GM19240 (cell line): ENCODE measurements at regions not wholly inside any gene's neighbourhood (a gene's known extent, or its start where the extent isn't known, plus 50 kb on each side); places are given as distances from the start of the nearest gene placed in this dataset.
"Not testable (repeated sequence)": the region's sequence is repeated elsewhere in the genome, so short reads cannot be mapped to it uniquely, and the experiment has no call there.

Experiments
- DNase-seq: peaks from one replicate; pipeline ENCODE4 v3.0.0; 2011; ENCODE audit warnings: low spot score; ENCODE audit not compliant: insufficient read length

GRCh38 chr3:8343058-8343457 is 158.6 kb upstream of the LMCD1 start:
- no peak for DNase-seq

- no peak for DNase-seq
These were observed 156.2 kb upstream of the LMCD1 start for GRCh38 chr3:8345398-8345797.

GRCh38 chr3:8348076-8348475 is 153.5 kb upstream of the LMCD1 start:
- no peak for DNase-seq

GRCh38 chr3:8352475-8352874 is 149.1 kb upstream of the LMCD1 start:
- no peak for DNase-seq

- DNase-seq: no peak
These were observed 148.3 kb upstream of the LMCD1 start for GRCh38 chr3:8353364-8353763.

- DNase-seq: no peak
These were observed 146.3 kb upstream of the LMCD1 start for GRCh38 chr3:8355346-8355745.

GRCh38 chr3:8356066-8356465 is 145.6 kb upstream of the LMCD1 start:
- DNase-seq: not testable (repeated sequence)

- DNase-seq: no peak
These were observed 143.8 kb upstream of the LMCD1 start for GRCh38 chr3:8357859-8358258.

- no peak for DNase-seq
These were observed 142.5 kb upstream of the LMCD1 start for GRCh38 chr3:8359133-8359532.

- DNase-seq: no peak
These were observed 138.4 kb upstream of the LMCD1 start for GRCh38 chr3:8363200-8363599.

- no peak for DNase-seq
These were observed 136.1 kb upstream of the LMCD1 start for GRCh38 chr3:8365541-8365940.

- no peak for DNase-seq
These were observed 135.3 kb upstream of the LMCD1 start for GRCh38 chr3:8366219-8366810.

- no peak for DNase-seq
These were observed 133.0 kb upstream of the LMCD1 start for GRCh38 chr3:8368598-8368997.

GRCh38 chr3:8369638-8370037 is 132.0 kb upstream of the LMCD1 start:
- DNase-seq: no peak

GRCh38 chr3:8371085-8371551 is 130.5 kb upstream of the LMCD1 start:
- no peak for DNase-seq

- no peak for DNase-seq
These were observed 129.6 kb upstream of the LMCD1 start for GRCh38 chr3:8371960-8372463.

GRCh38 chr3:8380904-8381704 is 120.5 kb upstream of the LMCD1 start:
- no peak for DNase-seq

- DNase-seq: no peak
These were observed 115.6 kb upstream of the LMCD1 start for GRCh38 chr3:8385848-8386620.

GRCh38 chr3:8387571-8387970 is 114.1 kb upstream of the LMCD1 start:
- no peak for DNase-seq

- DNase-seq: no peak
These were observed 101.9 kb upstream of the LMCD1 start for GRCh38 chr3:8399686-8400085.

- no peak for DNase-seq
These were observed 100.7 kb upstream of the LMCD1 start for GRCh38 chr3:8400911-8401310.

- DNase-seq: no peak
These were observed 97.6 kb upstream of the LMCD1 start for GRCh38 chr3:8403996-8404395.
